GM12878 (cell line): ENCODE measurements at regions not wholly inside any gene's neighbourhood (a gene's known extent, or its start where the extent isn't known, plus 50 kb on each side); places are given as distances from the start of the nearest gene placed in this dataset.

Source experiments
- ATAC-seq: fragments of 200-7000 bp; cut with Tn5 transposase; 3 replicates; pipeline ENCODE4 v1.9.1; 2020; ENCODE audit warnings: mild to moderate bottlenecking, moderate library complexity
- BruUV-seq: library from RNA; stranded (reverse); fragments of 400-500 nt; replicated peaks from 2 replicates; lab custom pipeline; 2021; lab: Mats Ljungman, UMichigan
- CTCF ChIA-PET: fragments of 300-600 bp; sonication (Branson Sonifier 250); formaldehyde crosslinking; extraction: SDS; loops from one replicate; lab custom pipeline; 2021; ENCODE audit warnings: inconsistent platforms; lab: Yijun Ruan, JAX
- POLR2A ChIA-PET: fragments of 350-600 bp; formaldehyde crosslinking; extraction: SDS; loops from one replicate; lab custom pipeline; 2021; ENCODE audit warnings: inconsistent platforms; lab: Charles Lee
- RAD21 ChIA-PET: fragments of 300-600 bp; sonication (Branson Sonifier 250); formaldehyde crosslinking; loops from one replicate; lab custom pipeline; 2023; ENCODE audit warnings: antibody characterized with exemption; ENCODE audit not compliant: unreplicated experiment; lab: Charles Lee
- SMC1A ChIA-PET: fragments of 300-600 bp; sonication (Branson Sonifier 250); formaldehyde crosslinking; loops from one replicate; lab custom pipeline; 2023; ENCODE audit not compliant: unreplicated experiment, uncharacterized antibody; lab: Charles Lee
- DNase-seq: peaks from one replicate; pipeline ENCODE4 v3.0.0-alpha.2; 2011; ENCODE audit warnings: low read depth, low spot score
- FAIRE-seq: peaks from 3 replicates; lab custom pipeline; 2011; peaks lifted over from hg19 to GRCh38; lab: Jason Lieb, UNC
- H2AFZ ChIP-seq: 2 replicates; pipeline ENCODE4 v1.6.0; 2011; ENCODE audit warnings: low read depth, low read length, control low read depth; ENCODE audit not compliant: control insufficient read depth
- H3K27ac ChIP-seq: 2 replicates; pipeline ENCODE4 v1.5.1; 2011; ENCODE audit warnings: control low read depth; ENCODE audit not compliant: control insufficient read depth, insufficient read depth
- H3K27me3 ChIP-seq, 2 experiments: replicated peaks in 1 of 2; 2 replicates each; pipeline versions ENCODE4 v1.6.0 to v1.6.1; 2011; ENCODE audit warnings: low read length in 1 of 2; ENCODE audit not compliant: control insufficient read depth in 2 of 2, insufficient read depth in 2 of 2
- H3K36me3 ChIP-seq, 2 experiments: 2 replicates each; pipeline ENCODE4 v1.5.1; 2011; ENCODE audit warnings: low read length in 1 of 2; ENCODE audit not compliant: control insufficient read depth in 2 of 2, insufficient read depth in 2 of 2
- H3K4me1 ChIP-seq: 2 replicates; pipeline ENCODE4 v1.6.1; 2011; ENCODE audit warnings: mild to moderate bottlenecking, low read length, moderate library complexity, mixed read lengths; ENCODE audit not compliant: control insufficient read depth, insufficient read depth
- H3K4me2 ChIP-seq: 2 replicates; pipeline ENCODE4 v1.6.0; 2011; ENCODE audit warnings: control low read depth; ENCODE audit not compliant: control insufficient read depth, insufficient read depth
- H3K4me3 ChIP-seq: fragments of 200-600 bp; sonication (generic); 2 replicates; pipeline ENCODE4 v1.5.1; 2016
- H3K79me2 ChIP-seq: 2 replicates; pipeline ENCODE4 v1.6.0; 2011; ENCODE audit warnings: low read length; ENCODE audit not compliant: control insufficient read depth, insufficient read depth
- H3K9ac ChIP-seq: 2 replicates; pipeline ENCODE4 v1.8.0; 2011; ENCODE audit warnings: low read length, control low read depth, mixed read lengths; ENCODE audit not compliant: control insufficient read depth, insufficient read depth
- H3K9me3 ChIP-seq: replicated peaks from 3 replicates; pipeline ENCODE4 v1.5.1; 2011; ENCODE audit warnings: mild to moderate bottlenecking, low read length; ENCODE audit not compliant: control insufficient read depth, insufficient read depth
- H4K20me1 ChIP-seq: 2 replicates; pipeline ENCODE4 v1.6.0; 2011; ENCODE audit not compliant: control insufficient read depth, insufficient read depth
- BCL3 ChIP-seq: IDR thresholded peaks from 2 replicates; pipeline ENCODE4 v1.6.1; 2011; ENCODE audit warnings: borderline replicate concordance, low read depth, mild to moderate bottlenecking, moderate library complexity, low read length; ENCODE audit not compliant: insufficient read depth, poor library complexity, severe bottlenecking
- IRF4 ChIP-seq: IDR thresholded peaks from 2 replicates; pipeline ENCODE4 v1.6.1; 2011; ENCODE audit warnings: low read depth, low read length
- SIN3A ChIP-seq: IDR thresholded peaks from 2 replicates; pipeline ENCODE4 v1.6.1; 2012; ENCODE audit warnings: low read depth, low read length, improper control_type of control experiment
- SMARCA5 ChIP-seq: fragments of 450-650 bp; IDR thresholded peaks from 2 replicates; pipeline ENCODE4 v1.6.1; 2017; ENCODE audit warnings: mild to moderate bottlenecking
- WGBS: methylation state at CpG from one replicate; pipeline ENCODE4 v1.1.6; 2016; ENCODE audit warnings: low lambda C conversion rate; ENCODE audit not compliant: insufficient replicate concordance, insufficient coverage; ENCODE audit errors: missing lambda C conversion rate; 5-methylcytosine and 5-hydroxymethylcytosine counted together
- in situ Hi-C: fragments of 300-500 bp; cut with MboI; formaldehyde crosslinking; loops from 9 replicates; pipeline ENCODE4 v1.14.3; 2018; ENCODE audit warnings: mixed read lengths
- intact Hi-C: fragments of 100-400 bp; cut with micrococcal nuclease; formaldehyde crosslinking; loops from one replicate; pipeline ENCODE4 v1.14.2; 2022; ENCODE audit not compliant: unreplicated experiment
- TF ChIP-seq, protein P1 (sequence below): fragments of 450-650 bp; formaldehyde crosslinking; IDR thresholded peaks from 2 replicates; pipeline ENCODE4 v1.5.0; 2022; ENCODE audit warnings: mild to moderate bottlenecking, missing genetic modification characterization
- TF ChIP-seq, protein P2 (sequence below): fragments of 450-650 bp; conservative IDR thresholded peaks from 2 replicates; pipeline ENCODE4 v1.6.1; 2017; ENCODE audit warnings: mild to moderate bottlenecking, moderate library complexity

DNA sequence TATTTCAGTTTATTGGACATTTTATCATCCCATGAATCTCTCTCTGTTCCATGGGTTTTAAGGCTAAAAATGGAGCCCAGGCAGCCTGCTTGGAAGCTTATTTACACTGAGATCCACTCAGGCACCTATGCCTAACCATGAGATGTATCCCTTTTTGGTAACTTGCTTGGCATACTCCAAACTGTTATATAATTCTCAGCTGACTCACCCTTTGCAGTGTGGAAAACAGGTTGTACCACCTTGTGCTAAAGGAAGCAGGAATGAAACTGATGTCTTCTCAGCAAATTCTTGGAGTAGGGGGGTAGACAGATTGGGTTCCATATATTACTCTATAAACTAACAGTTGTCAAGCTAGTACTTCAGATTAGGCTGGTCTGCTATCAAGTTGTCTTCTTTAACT, 483.6 kb downstream of the KLF5 start:
- ChIA-PET SMC1A (no interaction called here), RAD21 (interaction anchor here (0.7 kb wide), 1 partner anchor 18 kb away, joined by 3 read pairs; no protein-coding TSS in a partner anchor), POLR2A (no interaction called here), CTCF (interaction anchor here (1.0 kb wide), 1 partner anchor 9 kb away, joined by 3 read pairs; no protein-coding TSS in a partner anchor)
- H3K27me3 ChIP-seq = no peaks in the 10 kb centered on the region
- DNase-seq = no peak
- in situ Hi-C loops (no loop called here), intact Hi-C loops (no loop called here)
- FAIRE-seq = no peak
- BruUV-seq = no TSS peak
- no peak overlapping the region for H3K4me3 ChIP-seq
- H3K9me3 ChIP-seq = no peaks in the 10 kb centered on the region
- no peak for ATAC-seq
- H3K27ac ChIP-seq = no peak overlapping the region
- no peaks in the 10 kb centered on the region for H3K36me3 ChIP-seq
- H4K20me1 ChIP-seq = no peaks in the 10 kb centered on the region
- H3K4me1 ChIP-seq = no peaks in the 10 kb centered on the region
- TF ChIP-seq, protein P1, sequence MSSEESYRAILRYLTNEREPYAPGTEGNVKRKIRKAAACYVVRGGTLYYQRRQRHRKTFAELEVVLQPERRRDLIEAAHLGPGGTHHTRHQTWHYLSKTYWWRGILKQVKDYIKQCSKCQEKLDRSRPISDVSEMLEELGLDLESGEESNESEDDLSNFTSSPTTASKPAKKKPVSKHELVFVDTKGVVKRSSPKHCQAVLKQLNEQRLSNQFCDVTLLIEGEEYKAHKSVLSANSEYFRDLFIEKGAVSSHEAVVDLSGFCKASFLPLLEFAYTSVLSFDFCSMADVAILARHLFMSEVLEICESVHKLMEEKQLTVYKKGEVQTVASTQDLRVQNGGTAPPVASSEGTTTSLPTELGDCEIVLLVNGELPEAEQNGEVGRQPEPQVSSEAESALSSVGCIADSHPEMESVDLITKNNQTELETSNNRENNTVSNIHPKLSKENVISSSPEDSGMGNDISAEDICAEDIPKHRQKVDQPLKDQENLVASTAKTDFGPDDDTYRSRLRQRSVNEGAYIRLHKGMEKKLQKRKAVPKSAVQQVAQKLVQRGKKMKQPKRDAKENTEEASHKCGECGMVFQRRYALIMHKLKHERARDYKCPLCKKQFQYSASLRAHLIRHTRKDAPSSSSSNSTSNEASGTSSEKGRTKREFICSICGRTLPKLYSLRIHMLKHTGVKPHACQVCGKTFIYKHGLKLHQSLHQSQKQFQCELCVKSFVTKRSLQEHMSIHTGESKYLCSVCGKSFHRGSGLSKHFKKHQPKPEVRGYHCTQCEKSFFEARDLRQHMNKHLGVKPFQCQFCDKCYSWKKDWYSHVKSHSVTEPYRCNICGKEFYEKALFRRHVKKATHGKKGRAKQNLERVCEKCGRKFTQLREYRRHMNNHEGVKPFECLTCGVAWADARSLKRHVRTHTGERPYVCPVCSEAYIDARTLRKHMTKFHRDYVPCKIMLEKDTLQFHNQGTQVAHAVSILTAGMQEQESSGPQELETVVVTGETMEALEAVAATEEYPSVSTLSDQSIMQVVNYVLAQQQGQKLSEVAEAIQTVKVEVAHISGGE (CRISPR knock-in tag) = no peak
- no peak for TF ChIP-seq SMARCA5
- no peak for TF ChIP-seq SIN3A
- TF ChIP-seq IRF4 = no peak
- TF ChIP-seq, all 136 proteins: peak for 0
- Histone ChIP-seq H3K9ac (no peak overlapping the region), H3K79me2 (no peaks in the 10 kb centered on the region), H2AFZ (no peak overlapping the region), H3K4me2 (no peak overlapping the region)

DNA sequence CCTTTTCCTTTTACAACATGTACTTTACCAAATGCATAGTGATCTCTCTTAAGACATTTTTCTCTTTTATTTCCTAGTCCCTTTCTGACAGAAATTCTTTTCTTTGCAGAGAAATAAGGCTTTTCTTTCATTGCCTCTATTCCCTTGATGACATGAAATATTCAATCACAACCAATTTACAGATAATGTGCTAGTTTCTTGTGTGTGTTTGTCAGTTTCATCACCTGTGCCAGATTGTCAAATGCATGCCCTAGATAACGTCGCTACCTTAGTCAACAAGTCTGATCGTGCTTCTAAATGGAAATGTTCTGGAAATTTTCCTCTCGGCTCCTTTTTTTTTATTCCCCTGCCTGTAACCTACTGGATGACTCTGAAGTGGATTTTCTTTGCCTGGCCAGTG, 478.1 kb downstream of the KLF5 start:
- BruUV-seq = no TSS peak
- ChIA-PET SMC1A (no interaction called here), RAD21 (no interaction called here), CTCF (no interaction called here), POLR2A (no interaction called here)
- no peak overlapping the region for H2AFZ ChIP-seq
- 7% methylated on average over 4 of the region's 4 CpGs for WGBS
- no peak for ATAC-seq
- DNase-seq = no peak
- no peak overlapping the region for H3K9ac ChIP-seq
- no peaks in the 10 kb centered on the region for H3K27me3 ChIP-seq
- H3K27ac ChIP-seq = no peak overlapping the region
- no peak overlapping the region for H3K4me3 ChIP-seq
- no peaks in the 10 kb centered on the region for H4K20me1 ChIP-seq
- intact Hi-C loops = no loop called here
- H3K9me3 ChIP-seq = no peaks in the 10 kb centered on the region
- no peaks in the 10 kb centered on the region for H3K4me1 ChIP-seq
- in situ Hi-C loops = no loop called here
- no peaks in the 10 kb centered on the region for H3K36me3 ChIP-seq
- FAIRE-seq = no peak
- no peak overlapping the region for H3K4me2 ChIP-seq
- H3K79me2 ChIP-seq = no peaks in the 10 kb centered on the region
- TF ChIP-seq, protein P1 (CRISPR knock-in tag) = no peak
- TF ChIP-seq, protein P2, sequence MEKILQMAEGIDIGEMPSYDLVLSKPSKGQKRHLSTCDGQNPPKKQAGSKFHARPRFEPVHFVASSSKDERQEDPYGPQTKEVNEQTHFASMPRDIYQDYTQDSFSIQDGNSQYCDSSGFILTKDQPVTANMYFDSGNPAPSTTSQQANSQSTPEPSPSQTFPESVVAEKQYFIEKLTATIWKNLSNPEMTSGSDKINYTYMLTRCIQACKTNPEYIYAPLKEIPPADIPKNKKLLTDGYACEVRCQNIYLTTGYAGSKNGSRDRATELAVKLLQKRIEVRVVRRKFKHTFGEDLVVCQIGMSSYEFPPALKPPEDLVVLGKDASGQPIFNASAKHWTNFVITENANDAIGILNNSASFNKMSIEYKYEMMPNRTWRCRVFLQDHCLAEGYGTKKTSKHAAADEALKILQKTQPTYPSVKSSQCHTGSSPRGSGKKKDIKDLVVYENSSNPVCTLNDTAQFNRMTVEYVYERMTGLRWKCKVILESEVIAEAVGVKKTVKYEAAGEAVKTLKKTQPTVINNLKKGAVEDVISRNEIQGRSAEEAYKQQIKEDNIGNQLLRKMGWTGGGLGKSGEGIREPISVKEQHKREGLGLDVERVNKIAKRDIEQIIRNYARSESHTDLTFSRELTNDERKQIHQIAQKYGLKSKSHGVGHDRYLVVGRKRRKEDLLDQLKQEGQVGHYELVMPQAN = no peak
- no peak for TF ChIP-seq BCL3
